Activated CD4-positive, alpha-beta T cell treated with anti-CD3 and anti-CD28 coated beads, Interleukin-2, amount 50 U/mL, for 16 hours (primary cell): ENCODE measurements at regions not wholly inside any gene's neighbourhood (a gene's known extent, or its start where the extent isn't known, plus 50 kb on each side); places are given as distances from the start of the nearest gene placed in this dataset.

Source experiments
- DNase-seq: peaks from one replicate; pipeline ENCODE4 v3.0.0-alpha.2; 2020

DNA sequence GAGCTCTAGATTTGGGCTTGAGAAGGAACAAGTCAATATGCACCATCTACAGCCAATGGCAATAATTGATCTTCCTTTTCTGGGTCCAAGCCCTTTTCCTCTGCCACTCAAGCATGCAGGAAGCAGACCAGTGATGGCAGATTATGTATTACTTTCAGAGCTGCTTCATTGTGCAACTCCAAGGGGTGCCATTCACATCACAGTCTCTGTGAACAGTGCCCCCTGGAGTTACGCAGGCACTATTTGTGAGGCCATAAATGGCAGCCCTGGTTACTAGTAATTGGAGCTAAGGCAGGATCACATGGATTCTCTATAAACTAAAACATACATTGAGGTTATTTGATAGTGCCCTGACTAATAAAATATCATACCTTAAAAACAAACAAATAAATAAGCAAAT is 313.4 kb upstream of the SLC7A11 start:
- no peak for DNase-seq

DNA sequence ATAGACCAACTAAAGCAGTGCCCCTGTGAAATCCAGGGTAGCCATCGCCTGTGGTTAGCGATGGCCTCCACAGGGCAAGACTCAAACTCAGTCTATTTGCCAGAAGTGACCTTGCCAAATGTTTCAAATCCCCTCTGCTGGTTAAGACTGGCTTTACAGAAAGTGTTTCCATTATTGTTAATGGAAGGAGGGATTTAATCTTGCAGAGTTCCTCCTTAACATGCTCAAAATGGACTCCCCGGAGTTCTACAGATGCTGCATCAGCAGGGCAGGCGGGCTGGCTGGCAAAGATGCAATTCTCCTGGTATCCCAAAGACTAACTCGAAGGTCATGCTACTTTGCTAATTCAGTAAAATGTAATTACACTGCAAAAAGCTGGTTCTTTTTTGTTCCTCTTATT is 313.0 kb upstream of the SLC7A11 start:
- DNase-seq: no peak

DNA sequence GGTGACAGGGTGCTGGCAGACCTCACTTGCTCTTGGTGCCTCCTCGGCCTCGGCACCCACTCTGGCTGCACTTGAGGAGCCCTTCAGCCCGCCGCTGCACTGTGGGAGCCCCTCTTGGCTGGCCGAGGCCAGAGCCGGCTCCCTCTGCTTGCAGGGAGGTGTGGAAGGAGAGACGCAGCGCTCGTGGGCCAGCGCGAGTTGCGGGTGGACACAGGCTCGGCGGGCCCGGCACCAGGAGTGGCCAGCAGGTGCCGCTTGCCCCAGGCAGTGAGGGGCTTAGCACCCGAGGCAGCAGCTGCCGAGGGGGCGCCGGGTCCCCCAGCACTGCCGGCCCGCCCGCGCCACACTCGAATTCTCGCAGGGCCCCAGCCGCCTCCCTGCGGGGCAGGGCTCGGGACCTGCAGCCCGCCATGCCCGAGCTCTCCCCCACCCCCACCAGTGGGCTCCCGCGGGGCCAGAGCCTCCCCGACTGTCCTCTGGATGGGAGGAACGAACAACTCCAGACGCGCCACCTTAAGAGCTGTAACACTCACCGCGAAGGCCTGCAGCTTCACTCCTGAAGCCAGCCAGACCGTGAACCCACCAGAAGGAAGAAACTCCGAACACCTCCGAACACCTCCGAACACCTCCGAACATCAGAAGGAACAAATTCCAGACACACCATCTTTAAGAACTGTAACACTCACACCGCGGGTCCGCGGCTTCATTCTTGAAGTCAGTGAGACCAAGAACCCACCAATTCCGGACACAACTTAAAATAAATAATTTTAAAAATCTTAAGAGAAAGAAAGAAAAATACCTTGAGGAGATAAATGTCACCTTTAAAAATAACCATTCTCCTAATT is 311.1 kb upstream of the SLC7A11 start:
- DNase-seq: no peak

DNA sequence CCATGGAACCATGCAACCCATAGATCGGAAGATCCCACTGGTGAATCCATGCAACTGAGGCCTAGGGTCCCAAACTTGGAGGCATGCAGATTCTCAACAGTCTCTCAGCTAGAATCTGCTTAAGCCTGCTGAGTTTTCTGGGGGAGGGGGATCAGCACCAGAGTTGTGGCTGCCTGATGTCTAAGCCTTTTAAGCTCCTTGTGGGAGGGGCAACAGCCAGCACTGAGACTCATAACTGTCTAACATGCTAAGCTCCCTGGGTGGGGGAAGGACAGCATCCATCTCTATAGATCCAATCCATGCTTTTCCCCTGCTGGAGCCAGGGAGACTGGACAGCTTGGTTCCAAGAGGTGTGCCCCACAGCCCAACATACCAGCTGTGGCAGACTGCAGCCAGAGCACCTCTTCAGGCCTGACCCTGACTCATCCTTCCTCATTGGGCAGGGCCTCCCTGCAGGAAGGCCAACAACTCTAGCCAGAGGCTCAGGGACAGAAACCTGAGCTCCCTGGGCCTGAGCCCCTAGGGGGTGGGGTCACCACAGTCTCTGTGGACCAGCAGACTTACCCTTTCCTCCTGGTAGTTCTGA is 300.1 kb upstream of the SLC7A11 start:
- no peak for DNase-seq

DNA sequence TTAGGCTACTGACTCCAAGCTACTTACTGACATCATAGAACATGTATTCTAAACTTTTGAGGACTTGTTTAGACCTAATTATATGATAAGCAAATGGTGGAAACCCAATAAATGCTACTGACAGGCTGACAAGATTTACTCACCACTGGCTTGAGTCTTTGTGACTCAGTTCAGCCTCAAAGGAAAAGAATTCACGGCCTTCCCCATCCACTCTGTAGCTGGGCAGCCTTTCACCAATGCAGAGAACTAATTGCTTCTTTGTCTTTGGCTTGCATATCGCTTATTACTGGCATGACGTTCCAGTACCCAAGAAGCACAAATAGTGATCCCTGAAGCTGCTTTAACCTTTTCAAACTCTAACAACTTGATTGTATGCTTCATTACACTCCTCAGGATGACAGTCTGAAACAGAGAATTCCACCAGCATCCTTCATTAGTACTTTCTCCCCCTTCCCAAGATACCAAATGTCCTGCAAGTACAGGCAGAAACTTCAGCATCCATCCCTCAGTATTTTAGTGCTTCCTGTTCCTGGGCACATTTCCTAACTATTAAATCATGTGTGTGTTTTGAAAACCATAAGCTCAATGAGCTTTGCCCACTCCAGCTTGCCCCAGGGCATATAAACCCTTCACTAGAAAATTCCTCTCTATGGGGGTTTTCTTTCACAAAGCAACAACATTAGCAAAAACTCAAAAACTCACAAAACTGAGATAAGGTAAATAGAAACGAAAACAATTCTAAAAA is 298.1 kb upstream of the SLC7A11 start:
- DNase-seq: no peak

DNA sequence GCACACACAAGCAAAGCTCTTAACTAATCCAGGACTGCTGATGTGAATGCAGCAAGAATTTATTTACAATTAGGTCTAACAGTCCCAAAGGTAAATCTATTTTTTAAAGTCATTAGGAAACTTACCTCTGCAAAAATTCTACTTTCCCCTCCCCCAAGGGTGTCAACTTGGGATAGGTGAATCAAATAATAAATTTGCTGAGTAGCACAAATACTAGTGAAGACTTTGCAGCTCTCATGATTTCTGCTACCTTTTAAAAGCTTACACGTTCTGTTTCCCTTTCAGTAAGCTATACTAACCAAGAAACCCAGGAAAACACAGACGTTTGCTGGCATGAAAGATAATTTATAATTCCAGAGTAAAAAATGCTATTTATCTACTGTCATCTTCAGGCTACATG is 296.6 kb upstream of the SLC7A11 start:
- DNase-seq: no peak

DNA sequence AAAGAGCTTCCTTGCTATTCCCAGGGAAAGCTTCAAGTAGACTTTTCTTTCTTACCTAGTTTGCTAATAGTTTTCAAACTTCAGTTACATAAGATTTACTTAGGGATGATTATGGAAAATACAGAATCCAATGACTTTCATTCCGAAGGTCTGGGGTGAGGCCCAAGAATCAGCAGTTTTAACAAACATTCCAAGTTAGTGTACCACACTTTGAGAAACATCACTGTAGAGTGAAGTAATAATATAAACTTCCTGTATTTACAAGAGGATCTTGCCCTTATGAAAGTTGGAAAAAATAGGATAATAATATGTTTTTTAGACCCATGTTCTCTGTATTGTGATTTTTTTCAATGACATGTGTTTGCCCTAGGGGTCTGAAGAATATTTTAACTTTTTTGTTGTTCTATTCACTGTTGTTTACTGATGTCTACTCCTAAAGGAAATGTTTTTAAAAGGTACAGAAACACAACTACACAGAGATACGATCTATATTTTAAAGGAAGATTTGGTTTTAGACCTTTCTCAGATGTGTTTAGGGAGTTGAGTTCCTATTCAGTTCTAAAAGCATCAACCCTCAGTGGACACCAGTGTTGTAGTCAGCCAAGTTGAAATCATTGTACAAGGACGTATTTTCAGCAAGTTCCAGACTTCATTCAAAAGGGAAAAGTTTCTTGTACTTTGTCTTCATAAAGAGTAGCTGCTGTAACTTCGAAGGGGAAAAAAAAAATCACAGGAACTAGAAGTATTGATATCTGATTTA is 295.8 kb upstream of the SLC7A11 start:
- no peak for DNase-seq

DNA sequence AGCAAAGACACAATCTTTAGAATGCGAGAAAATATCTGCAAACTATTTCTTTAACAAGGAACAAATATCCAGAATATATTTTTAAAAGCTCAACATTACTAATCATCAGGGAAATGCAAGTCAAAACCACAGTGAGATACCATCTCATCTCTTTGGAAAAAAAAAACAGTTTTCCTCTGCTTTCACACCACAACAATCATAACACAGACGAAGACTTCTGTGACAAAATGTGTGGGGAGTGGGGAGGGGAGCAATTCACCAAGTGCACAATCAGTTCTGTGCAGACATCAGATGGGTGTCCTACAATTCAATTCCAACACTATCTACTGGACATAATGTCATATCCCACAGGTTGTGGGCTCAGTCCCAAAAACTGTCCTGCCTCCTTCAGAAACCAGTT is 293.2 kb upstream of the SLC7A11 start:
- no peak for DNase-seq

DNA sequence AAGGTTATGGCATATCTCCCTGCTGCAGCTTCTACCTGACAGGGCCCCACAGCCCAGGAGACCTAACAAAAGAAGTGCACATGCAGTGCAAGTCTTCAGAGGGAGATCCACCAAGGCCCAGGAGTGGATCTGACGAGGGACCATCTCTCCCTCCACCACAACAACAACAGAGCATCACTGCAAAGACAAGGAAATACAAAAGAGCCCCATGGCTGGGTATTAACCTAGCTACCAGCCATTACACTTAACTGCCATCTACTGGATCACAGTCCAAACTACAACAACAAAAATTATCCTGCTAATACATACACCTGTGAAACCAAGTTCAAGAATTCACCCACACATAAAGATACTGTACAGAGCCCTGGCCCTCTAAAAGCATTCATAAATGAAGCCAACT is 280.2 kb upstream of the SLC7A11 start:
- no peak for DNase-seq

DNA sequence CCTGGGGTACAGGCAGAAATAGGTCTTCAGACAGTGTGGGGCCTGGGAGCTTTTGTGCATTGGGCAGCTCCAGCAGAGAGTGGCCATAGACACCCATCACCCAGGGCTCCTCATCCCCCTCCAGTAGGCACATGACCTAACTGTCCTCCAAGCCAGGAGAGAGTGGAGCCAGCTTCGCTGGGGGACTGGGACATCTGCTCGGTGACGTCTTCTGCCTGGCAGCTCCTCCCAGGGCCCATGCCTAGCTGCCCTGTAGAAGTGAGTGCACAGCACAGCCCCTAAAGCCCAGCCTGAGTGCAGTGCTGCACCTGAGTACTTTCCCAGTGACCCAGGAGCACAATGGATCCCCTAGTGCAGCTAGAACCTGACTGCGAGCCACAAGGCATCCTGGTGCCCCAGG is 279.7 kb upstream of the SLC7A11 start:
- DNase-seq: no peak

DNA sequence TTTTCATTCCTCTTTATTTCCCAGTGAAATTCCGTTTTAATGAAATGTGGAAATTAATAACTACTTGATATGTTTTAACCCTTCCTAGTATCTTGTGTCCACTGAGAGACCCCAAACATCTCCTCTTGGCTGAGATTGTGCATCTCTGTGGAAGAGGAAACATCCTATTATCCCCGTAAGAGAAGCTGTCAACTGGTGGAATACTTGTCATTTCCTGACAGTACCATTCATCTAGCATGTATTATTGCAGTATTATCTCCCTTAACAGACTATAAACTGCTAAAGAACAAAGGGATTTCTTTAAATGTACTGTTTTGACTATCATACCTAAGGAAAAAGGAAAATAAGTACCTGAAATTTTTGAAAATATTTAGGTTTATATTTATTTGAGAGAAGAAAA is 277.3 kb upstream of the SLC7A11 start:
- no peak for DNase-seq

DNA sequence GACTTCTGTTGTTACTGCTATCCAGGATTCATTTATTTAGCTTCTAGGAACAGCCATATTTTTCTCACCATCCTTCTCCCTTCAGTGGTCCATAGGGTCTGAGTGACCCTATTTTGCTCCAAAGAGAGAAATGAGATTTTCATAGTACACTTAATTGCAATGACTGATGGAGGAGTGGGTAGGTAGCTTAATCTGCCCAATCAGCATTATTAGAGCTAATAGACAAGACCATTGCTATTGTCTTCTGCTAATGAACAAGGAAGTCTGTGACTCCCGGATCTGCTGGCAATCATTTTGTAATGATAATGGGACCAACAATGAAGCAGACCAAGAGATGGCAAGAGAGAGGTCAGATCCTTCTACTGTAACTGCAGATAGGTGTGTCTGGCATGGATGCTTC is 271.4 kb upstream of the SLC7A11 start:
- DNase-seq: no peak

DNA sequence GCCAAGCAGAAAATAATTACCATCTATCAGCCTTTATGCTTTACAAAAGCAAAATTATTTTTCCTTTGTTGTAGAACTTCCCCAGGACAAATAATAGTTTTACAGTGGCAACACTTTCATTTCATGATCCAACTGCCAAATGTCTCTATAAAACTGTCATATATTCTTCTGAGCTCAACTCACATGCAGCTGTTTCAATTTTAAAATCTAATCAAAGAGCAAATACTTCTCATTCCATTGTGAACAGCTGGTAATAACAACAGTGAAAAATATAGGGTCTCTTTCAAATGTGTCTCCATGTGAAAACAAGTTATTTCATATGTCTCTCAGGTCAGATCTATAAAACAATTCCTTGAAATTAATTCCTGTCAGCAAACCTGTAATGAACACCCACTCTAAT is 270.6 kb upstream of the SLC7A11 start:
- no peak for DNase-seq

DNA sequence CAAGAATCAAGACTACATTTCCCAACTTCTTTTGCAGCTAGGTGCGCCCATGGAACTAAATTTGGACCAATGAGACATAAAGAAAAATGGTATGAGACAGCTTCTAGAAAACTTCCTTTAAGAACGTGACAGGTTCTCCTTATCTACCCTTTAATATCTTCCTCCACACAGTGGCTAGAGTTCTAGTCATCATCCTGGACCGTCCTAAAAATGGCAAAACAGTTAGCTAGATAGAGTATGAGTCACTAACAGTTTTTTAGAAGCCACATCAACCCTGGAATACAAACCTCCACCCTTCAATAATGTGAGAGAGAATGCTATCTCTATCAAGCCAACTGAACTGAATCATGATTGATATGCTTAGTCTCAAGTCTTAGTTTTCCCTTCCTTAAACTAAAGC is 267.9 kb upstream of the SLC7A11 start:
- no peak for DNase-seq

DNA sequence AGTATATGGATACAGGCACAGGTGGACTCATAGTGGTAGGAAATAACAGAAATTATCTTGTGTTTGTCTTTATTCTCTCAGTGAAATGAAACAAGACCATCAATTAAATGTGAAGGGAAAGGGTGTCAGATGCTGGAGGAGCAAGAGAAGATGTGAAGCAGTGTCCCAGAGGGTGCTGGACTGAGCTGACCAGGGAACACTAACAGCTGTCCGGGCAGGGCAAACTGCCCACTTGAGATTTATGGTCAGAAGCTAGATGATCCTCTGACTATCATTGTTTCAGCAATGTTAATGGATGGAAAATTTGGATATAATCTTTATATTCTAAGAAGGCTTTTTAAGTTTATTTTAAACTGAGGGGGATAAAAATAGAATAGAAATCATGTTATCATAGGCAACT is 267.2 kb upstream of the SLC7A11 start:
- DNase-seq: no peak

DNA sequence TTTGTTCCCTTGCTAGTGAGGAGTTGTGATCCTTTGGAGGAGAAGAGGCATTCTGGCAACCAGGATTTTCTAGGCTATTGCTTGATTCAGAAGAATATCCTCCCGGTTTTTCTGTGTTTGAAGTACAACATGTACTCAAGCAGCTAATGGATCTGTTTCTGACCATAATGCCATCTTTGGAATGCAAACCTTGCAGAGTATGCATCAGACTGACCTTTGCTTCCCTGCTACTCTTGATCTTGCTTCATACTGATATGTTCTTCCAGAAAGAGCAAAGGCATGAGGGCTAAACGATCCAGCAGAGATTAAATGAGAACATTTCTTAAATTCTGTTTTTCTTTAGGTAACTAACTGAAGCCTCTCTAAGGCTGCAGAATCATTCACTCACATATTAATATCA is 265.4 kb upstream of the SLC7A11 start:
- DNase-seq: no peak

DNA sequence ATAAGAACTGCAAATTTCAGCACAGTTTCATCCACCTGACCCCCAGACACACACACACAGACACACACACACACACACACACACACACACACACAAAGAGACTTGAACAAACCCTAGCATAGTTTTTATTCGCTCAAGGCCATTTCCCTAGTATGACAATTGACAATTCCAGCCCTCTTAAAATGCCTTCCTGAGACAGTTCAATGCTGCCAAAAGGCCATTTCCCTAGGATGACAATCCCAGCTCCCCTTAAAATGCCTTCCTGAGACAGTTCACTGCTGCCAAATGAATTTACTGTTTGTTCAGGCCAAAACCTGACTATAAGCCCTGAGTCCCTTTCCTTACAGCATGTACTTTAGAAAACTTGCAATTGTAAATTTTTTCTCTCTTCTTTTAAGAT is 259.5 kb upstream of the SLC7A11 start:
- DNase-seq: no peak

DNA sequence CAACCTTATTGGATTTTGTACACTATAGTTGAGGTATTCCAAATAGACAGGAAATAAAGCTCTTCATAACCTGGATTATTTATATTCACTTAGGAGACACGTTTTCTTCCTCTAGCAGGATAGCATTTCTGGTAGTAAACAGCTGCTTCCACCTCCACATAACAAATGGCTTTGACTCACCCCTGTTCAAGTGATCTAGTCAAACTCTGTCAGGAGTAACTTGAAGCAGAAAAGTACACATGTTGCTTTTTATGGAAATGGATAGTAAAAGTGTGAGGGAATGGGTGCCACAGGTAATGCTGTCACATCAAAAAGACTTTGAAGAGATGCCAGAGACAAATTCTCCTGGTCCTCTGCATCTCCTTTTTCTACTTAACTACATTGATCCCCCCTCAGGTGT is 258.7 kb upstream of the SLC7A11 start:
- no peak for DNase-seq

DNA sequence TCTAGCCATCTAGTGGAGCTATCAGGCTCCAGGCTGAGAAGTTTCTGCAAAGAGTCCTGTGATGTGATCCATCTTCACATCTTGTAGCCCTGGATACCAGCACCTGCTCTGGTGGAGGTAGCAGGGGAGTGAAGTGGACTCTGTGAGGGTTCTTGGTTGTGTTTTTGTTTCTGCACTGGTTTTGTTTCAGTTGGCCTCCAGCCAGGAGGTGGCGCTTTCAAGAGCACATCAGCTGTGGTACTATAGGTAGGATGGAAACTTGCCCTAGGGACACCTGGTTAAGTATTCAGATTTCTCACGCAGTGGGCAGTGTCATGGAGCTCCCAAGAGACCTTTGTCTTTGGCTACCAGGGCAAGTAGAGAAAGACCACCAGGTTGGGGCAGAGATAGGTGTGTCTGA is 257.5 kb upstream of the SLC7A11 start:
- DNase-seq: no peak

DNA sequence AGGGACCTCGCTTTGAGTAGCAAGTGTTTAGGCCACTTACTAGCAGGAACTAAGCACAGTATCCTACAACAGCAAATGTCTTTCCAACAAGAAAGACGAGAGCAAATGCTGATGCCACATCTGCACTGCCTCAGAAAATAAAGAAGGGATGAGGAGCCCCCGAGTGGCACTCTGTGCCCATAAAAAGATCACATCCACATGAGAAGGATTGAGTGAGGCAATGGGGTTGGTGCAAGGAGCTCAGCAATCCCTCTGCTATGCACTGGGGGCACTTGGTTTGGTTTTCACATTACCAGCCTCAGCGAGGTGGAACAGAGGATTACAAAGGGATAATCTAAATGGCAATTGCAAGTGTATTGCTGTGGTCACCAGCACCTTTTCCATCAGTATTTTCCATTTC is 252.8 kb upstream of the SLC7A11 start:
- peak; percentile 0 for DNase-seq

DNA sequence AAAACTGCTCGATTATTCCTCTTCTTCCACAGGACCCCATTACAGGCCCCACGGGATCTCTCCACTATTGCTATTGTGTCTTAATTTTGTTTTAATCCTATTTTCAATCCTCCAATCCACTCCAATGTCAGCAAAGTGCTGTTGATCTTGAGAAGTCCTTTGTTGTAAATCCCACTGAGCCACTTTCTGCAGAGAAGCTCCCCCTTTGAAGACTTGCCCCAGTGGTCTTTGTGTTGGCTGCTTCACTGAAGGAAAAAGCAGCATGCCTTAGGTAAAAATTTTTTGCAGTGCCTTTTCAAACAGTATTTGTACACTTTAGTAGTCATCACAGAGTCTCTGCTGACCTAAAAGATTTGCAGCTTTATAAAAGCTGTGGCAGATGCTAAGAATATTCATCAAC is 252.0 kb upstream of the SLC7A11 start:
- DNase-seq: no peak

DNA sequence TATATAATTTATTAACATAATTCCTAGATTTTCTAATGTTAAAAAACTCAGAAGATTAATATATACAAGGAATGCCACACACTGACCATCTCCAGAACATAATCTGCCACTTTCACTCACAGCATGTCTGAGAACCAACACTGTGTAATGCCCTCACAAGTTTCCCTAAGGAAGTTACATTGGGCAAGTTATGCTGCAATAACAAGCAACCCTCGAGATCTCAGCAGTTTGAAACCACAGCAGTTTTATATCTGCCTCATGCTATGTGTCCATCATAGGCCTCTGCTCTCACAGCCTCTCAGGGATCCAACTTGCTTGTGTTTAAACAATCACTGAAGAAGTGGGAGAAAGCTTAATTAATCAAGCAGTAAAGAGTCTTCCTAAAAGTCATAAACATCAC is 250.0 kb upstream of the SLC7A11 start:
- no peak for DNase-seq

DNA sequence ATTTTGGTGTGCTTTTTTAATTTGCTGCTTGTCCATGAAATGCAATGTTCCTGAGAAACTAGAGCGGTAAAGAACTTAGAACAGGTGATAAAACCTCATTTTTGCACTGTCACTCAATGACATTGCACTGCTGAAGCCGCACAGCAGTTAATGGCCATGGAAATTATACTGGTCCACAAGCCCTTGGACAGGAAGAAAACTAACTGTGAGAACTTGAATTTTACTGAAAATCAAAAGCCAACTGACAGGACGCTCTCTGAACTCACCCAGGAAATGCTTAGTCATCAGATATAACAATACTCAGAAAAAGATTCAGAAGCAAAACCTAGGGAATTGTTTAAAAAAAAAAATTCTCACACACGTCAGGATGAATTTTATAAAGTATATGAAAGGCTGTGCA is 246.4 kb upstream of the SLC7A11 start:
- no peak for DNase-seq

DNA sequence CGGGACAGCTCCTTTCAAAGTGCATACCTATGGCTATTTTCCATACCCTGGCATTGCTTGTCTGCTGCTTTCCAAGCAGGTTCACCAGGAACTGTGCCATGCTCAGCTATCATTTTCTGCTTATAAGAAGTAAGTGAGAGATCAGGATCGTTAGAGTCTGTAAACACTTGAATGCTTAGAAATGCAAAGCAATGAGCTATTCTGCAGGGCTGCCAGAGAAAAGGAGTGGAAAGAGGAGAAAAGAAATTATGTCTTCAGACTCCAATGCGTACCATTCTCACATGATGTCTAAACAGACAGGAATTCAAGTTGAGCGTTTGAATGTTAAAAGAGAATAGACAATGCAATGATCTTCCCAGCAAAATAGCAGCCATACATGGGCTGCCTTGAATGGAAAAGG is 245.5 kb upstream of the SLC7A11 start:
- DNase-seq: no peak
